HG03354 (cell line): ENCODE measurements at regions not wholly inside any gene's neighbourhood (a gene's known extent, or its start where the extent isn't known, plus 50 kb on each side); places are given as distances from the start of the nearest gene placed in this dataset.

ENCODE experiments used
- ATAC-seq: cut with Tn5 transposase; IDR thresholded peaks from one replicate; pipeline ENCODE4 v1.9.1; 2021; ENCODE audit warnings: mild to moderate bottlenecking; ENCODE audit not compliant: unreplicated experiment, poor library complexity, severe bottlenecking

DNA sequence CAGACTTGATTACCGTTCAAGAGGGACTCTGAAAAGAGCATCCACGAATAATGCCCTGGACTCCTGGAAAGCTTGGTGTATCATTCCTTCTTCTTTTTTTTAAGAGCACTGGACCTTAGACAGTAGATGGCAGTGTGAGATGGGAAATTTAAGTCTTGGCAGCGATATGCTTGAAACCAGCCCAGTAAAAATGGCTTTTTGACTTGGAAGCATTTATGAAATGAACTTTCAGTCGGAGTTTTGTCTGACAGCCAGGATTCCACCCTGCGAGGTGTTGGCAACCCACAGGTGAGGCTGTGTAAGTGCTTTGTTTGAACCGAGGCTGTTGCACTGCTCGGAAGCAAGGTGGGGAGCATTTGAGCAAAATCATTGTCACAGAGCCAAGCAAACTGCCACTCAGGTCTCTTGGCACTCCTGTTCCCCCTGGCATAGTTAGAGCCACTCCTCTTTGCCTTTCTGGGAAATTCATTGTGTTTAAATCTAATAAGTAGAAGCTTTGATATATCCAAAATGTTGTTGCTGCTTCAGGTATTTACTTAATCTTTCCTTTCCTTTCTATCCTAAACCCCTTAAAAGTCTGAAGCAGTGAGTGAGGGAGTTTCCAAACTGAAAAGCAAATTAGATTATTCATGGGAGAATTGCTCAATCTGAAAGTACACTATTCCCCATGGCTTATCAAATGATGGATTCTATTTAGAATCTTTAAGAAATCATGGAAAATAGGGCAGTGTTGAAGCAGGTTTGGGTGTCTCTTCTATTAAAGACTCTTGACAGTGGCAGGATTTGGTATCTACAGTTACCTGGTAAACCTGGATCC is 272.8 kb upstream of the SLC35B3 start:
- no peak for ATAC-seq

DNA sequence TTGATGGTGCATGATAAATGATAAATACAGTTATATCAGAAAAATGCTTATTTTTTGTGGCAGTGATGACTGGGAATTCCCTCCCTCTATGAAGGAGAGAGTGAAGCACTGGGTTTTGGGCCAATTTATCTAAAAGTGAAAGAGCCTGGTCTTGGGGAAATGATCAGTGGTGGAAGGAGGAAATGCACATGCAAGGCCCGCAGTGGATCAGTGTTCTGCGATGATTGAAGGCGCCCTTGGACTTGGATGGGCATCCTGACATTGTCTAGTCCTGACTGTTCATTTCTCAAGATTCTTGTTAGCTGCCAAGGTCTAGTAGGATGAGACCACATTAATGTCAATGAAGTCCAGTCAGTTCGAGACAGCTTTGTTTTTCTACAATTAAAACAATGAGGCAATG is 272.0 kb upstream of the SLC35B3 start:
- no peak for ATAC-seq

DNA sequence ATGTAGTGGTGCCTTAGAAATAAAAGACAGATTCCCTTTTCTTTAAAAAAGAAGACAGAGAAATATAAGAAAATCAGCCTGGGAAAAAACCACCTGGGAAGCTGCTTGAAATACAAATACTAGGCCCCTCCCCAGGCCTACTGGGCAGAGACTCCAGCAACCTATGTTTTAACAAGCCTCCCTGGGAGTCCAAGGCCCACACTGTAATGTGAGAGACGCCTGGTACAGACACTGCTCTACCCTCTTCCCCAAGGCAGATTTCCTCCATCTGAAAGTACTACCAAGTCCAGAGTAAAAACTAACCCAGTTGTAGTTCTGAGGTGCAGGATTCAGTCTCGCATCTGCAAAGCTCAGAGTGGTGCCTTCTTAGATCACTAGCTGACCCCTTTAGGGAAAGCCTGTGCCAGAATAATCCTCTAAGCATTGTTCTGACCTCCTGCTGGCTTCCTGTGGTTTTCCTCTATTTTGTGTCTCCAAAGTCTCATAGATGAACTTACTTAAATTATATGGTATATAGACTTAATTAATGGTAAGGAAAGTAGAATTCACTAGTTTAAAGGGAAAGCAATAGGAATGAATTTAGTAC is 270.2 kb upstream of the SLC35B3 start:
- ATAC-seq: no peak

DNA sequence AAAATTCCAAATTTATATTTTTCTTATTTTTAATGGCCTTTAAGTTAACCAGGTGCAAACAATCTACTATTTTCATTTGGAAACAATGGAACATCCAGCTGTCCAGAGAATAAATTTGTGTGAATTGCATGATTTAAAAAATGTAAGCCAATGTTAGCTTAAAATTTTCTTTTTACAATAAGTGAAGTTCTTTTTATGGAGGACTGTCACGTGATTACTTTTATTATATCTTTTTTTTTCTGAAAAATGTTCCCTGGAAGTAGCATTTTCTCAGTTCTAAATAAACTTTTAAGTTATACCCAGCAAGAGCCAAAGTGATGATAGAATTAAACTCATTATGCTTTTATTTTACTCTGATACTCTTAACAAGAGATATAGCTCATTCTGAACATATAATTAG is 267.7 kb upstream of the SLC35B3 start:
- no peak for ATAC-seq

GRCh38 chr6:8688821-8689220 is 253.5 kb upstream of the SLC35B3 start:
- no peak for ATAC-seq

GRCh38 chr6:8686077-8686476 is 250.7 kb upstream of the SLC35B3 start:
- no peak for ATAC-seq

- ATAC-seq: no peak
These were observed 247.9 kb upstream of the SLC35B3 start for GRCh38 chr6:8683204-8683603.

DNA sequence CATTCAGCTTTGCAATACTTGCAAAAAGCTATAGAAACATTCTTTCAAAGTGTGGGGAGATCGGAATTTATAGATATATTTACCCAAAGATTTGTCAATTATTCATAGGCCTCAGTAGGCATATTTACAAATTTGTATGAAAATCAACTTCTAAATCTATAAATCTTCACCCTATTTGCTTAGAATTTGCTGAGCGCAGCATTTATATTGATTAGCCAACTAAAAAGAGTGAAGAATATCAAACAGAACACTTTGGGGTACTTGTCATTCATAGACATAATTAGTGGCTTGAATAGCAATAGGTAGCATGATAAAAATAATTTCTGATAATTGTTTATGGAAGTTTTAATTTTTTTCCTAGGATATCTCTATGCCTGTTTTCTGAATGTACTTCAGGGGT is 244.5 kb upstream of the SLC35B3 start:
- ATAC-seq: no peak

DNA sequence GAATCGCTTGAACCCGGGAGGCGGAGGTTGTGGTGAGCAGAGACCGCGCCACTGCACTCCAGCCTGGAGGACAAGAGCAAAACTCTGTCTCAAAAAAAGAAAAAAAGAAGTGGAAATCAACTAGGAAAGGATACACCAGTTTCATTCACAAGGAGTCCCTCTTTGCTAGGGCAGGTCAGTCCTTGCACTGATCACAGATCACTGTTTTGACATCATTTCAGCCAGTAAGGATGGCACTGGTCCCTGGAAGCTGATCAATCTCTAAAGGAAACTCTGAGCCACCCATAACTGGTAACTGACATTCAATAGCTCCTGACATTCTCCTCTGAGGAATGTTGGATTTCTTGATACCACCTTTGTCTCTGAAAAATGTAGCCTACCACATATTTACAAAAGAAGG is 243.1 kb upstream of the SLC35B3 start:
- ATAC-seq: no peak

DNA sequence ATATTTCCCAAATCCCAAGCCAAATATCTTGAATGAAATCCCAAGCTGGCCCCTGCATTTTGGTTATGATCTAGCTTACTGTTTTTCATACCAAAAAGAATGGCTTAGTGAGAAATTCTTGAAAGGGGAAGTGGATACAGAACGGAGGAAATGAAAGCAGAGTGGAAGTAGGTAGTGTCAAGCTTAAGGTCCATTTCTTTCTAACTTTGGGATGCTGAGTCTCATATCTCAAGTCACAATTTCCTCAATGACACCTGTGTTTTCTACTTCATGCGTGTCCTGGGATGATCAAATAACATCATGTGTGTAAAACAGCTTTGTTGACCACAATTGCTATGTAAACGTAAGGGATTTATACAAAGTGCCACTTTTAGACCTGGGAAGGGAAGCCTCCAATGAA is 238.8 kb upstream of the SLC35B3 start:
- ATAC-seq: no peak

DNA sequence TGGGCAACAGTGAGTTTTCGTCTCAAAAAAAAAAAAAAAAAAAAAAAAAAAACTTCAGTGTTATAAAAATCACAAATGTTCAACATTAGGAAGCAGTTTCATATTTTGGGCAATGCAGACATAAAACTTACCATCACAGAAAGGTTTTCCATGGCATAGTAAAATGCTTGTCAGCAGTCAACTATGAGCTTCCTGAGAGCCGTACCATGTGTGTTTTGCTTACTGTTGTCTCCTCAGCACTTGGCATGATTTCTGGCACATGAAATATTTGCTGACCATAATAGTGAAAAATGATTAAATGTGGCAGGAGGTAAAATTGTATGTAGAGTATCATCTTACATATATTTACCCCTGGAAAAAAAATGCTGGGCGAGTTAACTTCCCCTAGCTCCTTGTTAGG is 237.5 kb upstream of the SLC35B3 start:
- no peak for ATAC-seq

DNA sequence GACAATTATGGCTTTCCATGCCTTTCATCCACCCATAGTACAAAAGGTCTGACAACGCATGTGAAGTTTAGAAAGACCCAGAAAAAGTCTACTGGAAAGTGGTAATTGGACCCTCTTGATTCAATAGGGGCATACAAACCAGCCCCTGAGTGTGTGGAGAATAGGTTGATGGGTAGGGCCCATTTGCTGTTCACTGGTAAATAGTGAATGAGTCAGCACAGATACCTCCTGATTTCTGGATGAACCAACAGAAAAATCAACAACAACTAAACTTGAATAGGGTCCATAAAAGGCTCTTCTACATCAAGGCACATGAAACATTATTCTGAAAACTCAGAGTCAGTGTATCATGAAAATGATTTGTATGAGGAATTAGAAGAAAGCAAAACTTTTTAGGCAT is 235.4 kb upstream of the SLC35B3 start:
- ATAC-seq: no peak

GRCh38 chr6:8664700-8665099 is 229.4 kb upstream of the SLC35B3 start:
- no peak for ATAC-seq

DNA sequence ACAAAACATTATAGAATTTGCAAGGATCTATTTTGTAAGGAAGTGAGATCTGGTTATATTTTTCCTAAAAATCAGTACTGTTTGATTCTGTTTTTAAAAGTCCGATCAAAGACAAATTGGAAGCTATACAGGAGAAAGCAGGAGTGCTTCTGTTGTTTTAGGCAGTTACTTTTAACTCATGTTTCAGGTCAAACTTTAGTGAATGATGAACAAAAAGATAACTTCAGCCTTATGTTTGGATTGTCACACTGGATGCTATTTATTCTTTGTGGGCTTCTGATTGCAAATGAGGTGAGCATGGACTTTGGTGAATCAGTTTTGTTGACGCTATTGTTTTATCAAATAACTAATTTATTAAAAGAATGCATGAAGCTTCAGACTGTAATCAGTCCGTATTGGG is 228.7 kb upstream of the SLC35B3 start:
- no peak for ATAC-seq

- no peak for ATAC-seq
These were observed 224.3 kb upstream of the SLC35B3 start for GRCh38 chr6:8659404-8660189.

GRCh38 chr6:8658416-8658815 is 223.1 kb upstream of the SLC35B3 start:
- no peak for ATAC-seq

- no peak for ATAC-seq
These were observed 222.2 kb upstream of the SLC35B3 start for GRCh38 chr6:8657522-8657921.

DNA sequence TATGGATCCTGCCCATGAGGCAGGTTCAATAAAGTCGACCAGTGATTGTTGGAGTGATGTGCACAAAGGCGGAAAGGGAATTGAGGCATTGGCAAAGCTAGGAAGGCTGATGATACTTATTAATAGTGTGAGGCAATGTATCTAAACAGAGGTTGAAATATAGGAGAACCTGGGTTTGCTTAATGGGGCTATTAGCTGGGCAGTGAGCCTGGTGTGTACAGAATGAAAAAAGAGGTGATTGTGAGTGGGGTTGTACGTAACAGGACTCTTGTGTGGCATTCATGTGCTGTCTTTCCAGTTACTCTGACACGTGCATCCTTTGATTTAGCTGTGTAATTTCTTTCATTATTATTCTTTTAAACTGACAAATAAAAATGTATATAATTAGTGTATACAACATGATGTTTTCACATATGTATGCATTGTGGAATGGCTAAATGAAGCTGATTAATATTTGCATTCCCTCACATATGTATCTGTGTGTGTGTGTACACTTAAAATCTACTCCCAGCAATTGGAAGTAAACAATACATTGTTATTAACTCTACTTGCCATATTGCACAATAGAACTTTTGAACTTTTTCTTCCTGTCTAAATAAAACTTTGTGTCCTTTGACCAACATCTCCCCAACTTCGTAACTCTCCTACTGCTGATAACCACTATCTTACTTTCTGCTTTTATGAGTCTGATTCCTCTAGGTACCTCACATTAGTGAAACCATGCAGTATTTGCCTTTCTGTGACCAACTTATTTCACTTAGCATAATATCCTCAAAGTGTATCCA is 220.5 kb upstream of the SLC35B3 start:
- no peak for ATAC-seq

GRCh38 chr6:8652710-8653109 is 217.4 kb upstream of the SLC35B3 start:
- ATAC-seq: no peak

- no peak for ATAC-seq
These were observed 216.7 kb upstream of the SLC35B3 start for GRCh38 chr6:8651998-8652397.
